ENCODE measurements at regions not wholly inside any gene's neighbourhood (a gene's known extent, or its start where the extent isn't known, plus 50 kb on each side); places are given as distances from the start of the nearest gene placed in this dataset.

- TF ChIP-seq BCL3 (IDR thresholded peaks at IDR 0.05; ENCODE audit: borderline replicate concordance, insufficient read depth, low read depth, low read length, poor library complexity, severe bottlenecking) (no peak), CREB1 (IDR thresholded peaks at IDR 0.05; ENCODE audit: low read depth) (no peak), SUZ12 (IDR thresholded peaks at IDR 0.05; ENCODE audit: unreplicated experiment) (no peak), ZNF24 (IDR thresholded peaks at IDR 0.05) (no peak), EGR1 (IDR thresholded peaks at IDR 0.05; ENCODE audit: borderline replicate concordance in 1 of 2, low read depth in 2 of 2, low read length in 2 of 2) (no peak), MYC (IDR thresholded peaks at IDR 0.05; ENCODE audit: insufficient read depth, insufficient read length, insufficient replicate concordance, low read length, severe bottlenecking) (no peak), ZNF592 (IDR thresholded peaks at IDR 0.05) (no peak), PRDM15 (CRISPR knock-in tag; IDR thresholded peaks at IDR 0.05) (no peak), ZZZ3 (IDR thresholded peaks at IDR 0.05; ENCODE audit: control insufficient read depth, insufficient read length, low read depth) (no peak), BRCA1 (IDR thresholded peaks at IDR 0.05; ENCODE audit: low read depth, low read length) (no peak), SIN3A (IDR thresholded peaks at IDR 0.05; ENCODE audit: low read depth, low read length) (no peak)
- TF ChIP-seq, protein P1, sequence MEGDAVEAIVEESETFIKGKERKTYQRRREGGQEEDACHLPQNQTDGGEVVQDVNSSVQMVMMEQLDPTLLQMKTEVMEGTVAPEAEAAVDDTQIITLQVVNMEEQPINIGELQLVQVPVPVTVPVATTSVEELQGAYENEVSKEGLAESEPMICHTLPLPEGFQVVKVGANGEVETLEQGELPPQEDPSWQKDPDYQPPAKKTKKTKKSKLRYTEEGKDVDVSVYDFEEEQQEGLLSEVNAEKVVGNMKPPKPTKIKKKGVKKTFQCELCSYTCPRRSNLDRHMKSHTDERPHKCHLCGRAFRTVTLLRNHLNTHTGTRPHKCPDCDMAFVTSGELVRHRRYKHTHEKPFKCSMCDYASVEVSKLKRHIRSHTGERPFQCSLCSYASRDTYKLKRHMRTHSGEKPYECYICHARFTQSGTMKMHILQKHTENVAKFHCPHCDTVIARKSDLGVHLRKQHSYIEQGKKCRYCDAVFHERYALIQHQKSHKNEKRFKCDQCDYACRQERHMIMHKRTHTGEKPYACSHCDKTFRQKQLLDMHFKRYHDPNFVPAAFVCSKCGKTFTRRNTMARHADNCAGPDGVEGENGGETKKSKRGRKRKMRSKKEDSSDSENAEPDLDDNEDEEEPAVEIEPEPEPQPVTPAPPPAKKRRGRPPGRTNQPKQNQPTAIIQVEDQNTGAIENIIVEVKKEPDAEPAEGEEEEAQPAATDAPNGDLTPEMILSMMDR (IDR thresholded peaks at IDR 0.05 in 2 of 3, conservative IDR thresholded peaks at IDR 0.05 in 1 of 3; ENCODE audit: control insufficient read depth in 2 of 3, extremely low read depth in 1 of 3, insufficient read depth in 1 of 3, low read depth in 3 of 3, low read length in 3 of 3) = no peak
- TF ChIP-seq, protein P2, sequence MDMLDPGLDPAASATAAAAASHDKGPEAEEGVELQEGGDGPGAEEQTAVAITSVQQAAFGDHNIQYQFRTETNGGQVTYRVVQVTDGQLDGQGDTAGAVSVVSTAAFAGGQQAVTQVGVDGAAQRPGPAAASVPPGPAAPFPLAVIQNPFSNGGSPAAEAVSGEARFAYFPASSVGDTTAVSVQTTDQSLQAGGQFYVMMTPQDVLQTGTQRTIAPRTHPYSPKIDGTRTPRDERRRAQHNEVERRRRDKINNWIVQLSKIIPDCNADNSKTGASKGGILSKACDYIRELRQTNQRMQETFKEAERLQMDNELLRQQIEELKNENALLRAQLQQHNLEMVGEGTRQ (IDR thresholded peaks at IDR 0.05; ENCODE audit: borderline replicate concordance, low read depth, low read length) = no peak
Observed at GRCh38 chr12:34361721-34362316, 339.5 kb downstream of the ALG10 start.
